B cell (primary cell): ENCODE measurements at regions not wholly inside any gene's neighbourhood (a gene's known extent, or its start where the extent isn't known, plus 50 kb on each side); places are given as distances from the start of the nearest gene placed in this dataset.
"Not testable (repeated sequence)": the region's sequence is repeated elsewhere in the genome, so short reads cannot be mapped to it uniquely, and the experiment has no call there.

Experiments
- ATAC-seq: fragments of 200-7000 bp; cut with Tn5 transposase; one replicate; pipeline ENCODE4 v1.10.0; 2021; ENCODE audit warnings: low read depth, mild to moderate bottlenecking, moderate number of reproducible peaks, moderate library complexity
- CTCF ChIA-PET: fragments of 350-600 bp; sonication (Branson Sonifier 250); formaldehyde crosslinking; loops from one replicate; lab custom pipeline; 2021; ENCODE audit warnings: antibody characterized with exemption, inconsistent platforms; lab: Charles Lee
- POLR2A ChIA-PET: fragments of 350-600 bp; sonication (Branson Sonifier 250); formaldehyde crosslinking; loops from one replicate; lab custom pipeline; 2021; ENCODE audit warnings: antibody characterized with exemption; lab: Charles Lee
- DNase-seq: peaks from one replicate; pipeline ENCODE4 v3.0.0; 2013
- H2AFZ ChIP-seq: 2 replicates; pipeline ENCODE4 v1.6.1; 2012; ENCODE audit warnings: mild to moderate bottlenecking, low read depth, low read length; ENCODE audit not compliant: insufficient read depth, poor library complexity, severe bottlenecking
- H3K27ac ChIP-seq, 2 donors: 1 replicate in 1 of 2; 2 replicates in 1 of 2; pipeline ENCODE4 v1.5.1; 2012 to 2013; ENCODE audit warnings: low read length in 2 of 2, mild to moderate bottlenecking in 2 of 2, moderate library complexity in 1 of 2
- H3K27me3 ChIP-seq, 4 experiments: fragments of 200-600 bp in 1 of 4; sonication (generic) in 1 of 4; replicated peaks in 1 of 4; 1 replicate in 2 of 4; 2 replicates in 2 of 4; pipeline versions ENCODE4 v1.6.1 to v1.7.0; 2013 to 2016; ENCODE audit warnings: low read length in 3 of 4, mild to moderate bottlenecking in 2 of 4, mixed read lengths in 1 of 4, moderate library complexity in 1 of 4; ENCODE audit not compliant: insufficient read depth in 4 of 4, control insufficient read depth in 3 of 4; ENCODE audit errors: control extremely low read depth in 1 of 4
- H3K36me3 ChIP-seq, 2 experiments: replicated peaks in 1 of 2; 1 replicate in 1 of 2; 2 replicates in 1 of 2; pipeline versions ENCODE4 v1.6.1 to v1.7.1; 2013; ENCODE audit warnings: low read length in 1 of 2; ENCODE audit not compliant: insufficient read depth in 2 of 2, control insufficient read depth in 1 of 2; ENCODE audit errors: control extremely low read depth in 1 of 2, extremely low read depth in 1 of 2
- H3K4me1 ChIP-seq, 2 donors: fragments of 200-600 bp in 1 of 2; sonication (generic) in 1 of 2; 1 replicate in 1 of 2; 2 replicates in 1 of 2; pipeline versions ENCODE4 v1.5.1 to v1.6.1; 2013 to 2017; ENCODE audit warnings: low read length in 2 of 2; ENCODE audit not compliant: control insufficient read depth in 2 of 2, insufficient read depth in 2 of 2
- H3K4me2 ChIP-seq: replicated peaks from 2 replicates; pipeline ENCODE3; 2012; ENCODE audit warnings: mild to moderate bottlenecking, low read depth, low read length; ENCODE audit not compliant: poor library complexity, severe bottlenecking
- H3K4me3 ChIP-seq, 5 experiments: fragments of 200-600 bp in 1 of 5; sonication (generic) in 1 of 5; 1 replicate in 3 of 5; 2 replicates in 2 of 5; pipeline versions ENCODE4 v1.5.1 to v1.7.0; 2011 to 2016; ENCODE audit warnings: low read length in 4 of 5, mild to moderate bottlenecking in 4 of 5, low read depth in 2 of 5, control low read depth in 1 of 5, moderate library complexity in 1 of 5; ENCODE audit not compliant: insufficient read depth in 1 of 5; ENCODE audit errors: control extremely low read depth in 1 of 5, extremely low read depth in 1 of 5
- H3K79me2 ChIP-seq: fragments of 200-600 bp; sonication (generic); one replicate; pipeline ENCODE4 v1.6.0; 2016; ENCODE audit warnings: low read length; ENCODE audit not compliant: control insufficient read depth, insufficient read depth
- H3K9ac ChIP-seq: fragments of 200-600 bp; sonication (generic); 2 replicates; pipeline ENCODE4 v1.6.1; 2017; ENCODE audit warnings: mild to moderate bottlenecking, low read length, moderate library complexity
- H3K9me3 ChIP-seq, 3 donors: one replicate each; pipeline versions ENCODE4 v1.6.1 to v1.7.1; 2013; ENCODE audit warnings: low read length in 2 of 3; ENCODE audit not compliant: control insufficient read depth in 2 of 3, insufficient read depth in 1 of 3; ENCODE audit errors: control extremely low read depth in 1 of 3
- H4K20me1 ChIP-seq: 2 replicates; pipeline ENCODE4 v1.6.0; 2012; ENCODE audit warnings: mild to moderate bottlenecking, low read length; ENCODE audit not compliant: insufficient read depth, control insufficient read depth, poor library complexity, severe bottlenecking
- H3K27ac Mint-ChIP-seq: one replicate; pipeline ENCODE4 v1.8.0; 2021; ENCODE audit warnings: mixed read lengths
- H3K27me3 Mint-ChIP-seq: one replicate; pipeline ENCODE4 v1.8.0; 2021; ENCODE audit warnings: mixed read lengths
- H3K4me1 Mint-ChIP-seq: one replicate; pipeline ENCODE4 v1.8.0; 2021; ENCODE audit warnings: mixed read lengths
- H3K4me3 Mint-ChIP-seq: one replicate; pipeline ENCODE4 v1.8.0; 2021; ENCODE audit warnings: mixed read lengths
- H3K9me3 Mint-ChIP-seq: one replicate; pipeline ENCODE4 v1.8.0; 2022; ENCODE audit warnings: mixed read lengths; ENCODE audit not compliant: insufficient read depth
- CTCF ChIP-seq: fragments of 200-600 bp; IDR thresholded peaks from one replicate; pipeline ENCODE4 v1.8.0; 2022; ENCODE audit warnings: antibody characterized with exemption, mild to moderate bottlenecking
- EZH2 ChIP-seq: IDR thresholded peaks from 2 replicates; pipeline ENCODE4 v1.6.1; 2012; ENCODE audit warnings: borderline replicate concordance, low read depth, mild to moderate bottlenecking, moderate library complexity, low read length; ENCODE audit not compliant: insufficient read depth, poor library complexity, severe bottlenecking
- whole genome bisulfite sequencing: methylation state at CpG from one replicate; pipeline ENCODE4 v1.1.5; 2013; ENCODE audit warnings: missing lambda C conversion rate; ENCODE audit not compliant: insufficient coverage; 5-methylcytosine and 5-hydroxymethylcytosine counted together
- intact Hi-C: fragments of 100-400 bp; cut with micrococcal nuclease; formaldehyde crosslinking; loops from one replicate; pipeline ENCODE4 v1.10.0; 2022

- peak overlapping the region; percentile 50 for H3K27ac Mint-ChIP-seq
- TF ChIP-seq EZH2 (peak; percentile 100), CTCF (no peak)
- peaks cover 18% of the 10 kb centered on the region for H3K27me3 Mint-ChIP-seq
- ChIA-PET POLR2A (no interaction called here), CTCF (no interaction called here)
- intact Hi-C loops: no loop called here
- peak overlapping the region; percentile 68 for H3K9ac ChIP-seq
- peak overlapping the region in 4 of 5 experiments; percentile 41 to 78 (median 51) for H3K4me3 ChIP-seq
- H3K4me2 ChIP-seq: peak overlapping the region; percentile 95
- H3K79me2 ChIP-seq: no peaks in the 10 kb centered on the region
- H4K20me1 ChIP-seq: no peaks in the 10 kb centered on the region
- peak overlapping the region; percentile 61 for H3K4me3 Mint-ChIP-seq
- H3K9me3 Mint-ChIP-seq: no peaks in the 10 kb centered on the region
- 2% methylated on average over 123 of the region's 123 CpGs for WGBS
- peaks cover 0 to 23% (median 14%) of the 10 kb centered on the region in 4 experiments for H3K27me3 ChIP-seq
- H2AFZ ChIP-seq: peak overlapping the region; percentile 88
- peak overlapping the region in 1 of 2 donors; percentile 30 for H3K27ac ChIP-seq
- H3K36me3 ChIP-seq: no peaks in the 10 kb centered on the region
- ATAC-seq (no peak), DNase-seq (peak; percentile 79)
- H3K4me1 Mint-ChIP-seq: peaks cover 5% of the 10 kb centered on the region
- H3K9me3 ChIP-seq: peaks cover 0 to 15% (median 0%) of the 10 kb centered on the region in 3 donors
- H3K4me1 ChIP-seq: peaks cover 6 to 22% of the 10 kb centered on the region in 2 donors
These were observed 2786.5 kb downstream of the RPIA start for GRCh38 chr2:91477731-91478672.

- peak overlapping the region; percentile 95 for H3K4me2 ChIP-seq
- ATAC-seq, POLR2A ChIA-PET, H3K4me1 Mint-ChIP-seq, H3K79me2 ChIP-seq, H3K9me3 Mint-ChIP-seq, CTCF ChIA-PET, intact Hi-C loops, H3K36me3 ChIP-seq, H3K27ac ChIP-seq, H4K20me1 ChIP-seq: not testable (repeated sequence)
- peak overlapping the region in 4 of 5 experiments; percentile 41 to 78 (median 51) for H3K4me3 ChIP-seq
- peaks cover 18% of the 10 kb centered on the region for H3K27me3 Mint-ChIP-seq
- H3K9ac ChIP-seq: peak overlapping the region; percentile 68
- peak overlapping the region; percentile 87 for H3K27ac Mint-ChIP-seq
- peak; percentile 38 for DNase-seq
- H3K27me3 ChIP-seq: peaks cover 0 to 23% (median 14%) of the 10 kb centered on the region in 4 experiments
- peak overlapping the region; percentile 88 for H2AFZ ChIP-seq
- H3K9me3 ChIP-seq: peaks cover 0 to 15% (median 0%) of the 10 kb centered on the region in 3 donors
- peaks cover 6 to 22% of the 10 kb centered on the region in 2 donors for H3K4me1 ChIP-seq
- WGBS: 2% methylated on average over 33 of the region's 70 CpGs
- H3K4me3 Mint-ChIP-seq: peak overlapping the region; percentile 88
These were observed 2787.6 kb downstream of the RPIA start for GRCh38 chr2:91478851-91479718.

- H3K9ac ChIP-seq, H3K4me2 ChIP-seq, ATAC-seq, H3K9me3 ChIP-seq, DNase-seq, H3K4me1 ChIP-seq, intact Hi-C loops, H3K4me3 ChIP-seq, H3K27ac ChIP-seq, H3K4me1 Mint-ChIP-seq, H2AFZ ChIP-seq, H3K27ac Mint-ChIP-seq, H4K20me1 ChIP-seq, H3K4me3 Mint-ChIP-seq, CTCF ChIA-PET, H3K27me3 ChIP-seq, H3K9me3 Mint-ChIP-seq, H3K36me3 ChIP-seq, POLR2A ChIA-PET, H3K27me3 Mint-ChIP-seq, H3K79me2 ChIP-seq: not testable (repeated sequence)
- WGBS: no CpG with 5 or more reads among the region's 4 CpGs
These were observed 2793.8 kb downstream of the RPIA start for GRCh38 chr2:91485226-91485625.
